Activated CD4-positive, CD25-positive, alpha-beta regulatory T cell treated with anti-CD3 and anti-CD28 coated beads, Interleukin-2, amount 50 U/mL, for 24 hours (primary cell): ENCODE measurements at regions not wholly inside any gene's neighbourhood (a gene's known extent, or its start where the extent isn't known, plus 50 kb on each side); places are given as distances from the start of the nearest gene placed in this dataset.
"Not testable (repeated sequence)": the region's sequence is repeated elsewhere in the genome, so short reads cannot be mapped to it uniquely, and the experiment has no call there.

Source experiments
- ATAC-seq, 2 donors: fragments of 150-1000 bp; cut with Tn5 transposase; one replicate each; pipeline ENCODE4 v1.10.0; 2021; ENCODE audit warnings: mild to moderate bottlenecking in 1 of 2, moderate library complexity in 1 of 2

GRCh38 chr2:111544006-111544405, 340.0 kb downstream of the ANAPC1 start:
- not testable (repeated sequence) for ATAC-seq

GRCh38 chr2:111545723-111546431, 338.1 kb downstream of the ANAPC1 start:
- ATAC-seq, result peak; percentile 78 to 81

GRCh38 chr2:111546578-111546977, 337.4 kb downstream of the ANAPC1 start:
- peak; percentile 61 for ATAC-seq

DNA sequence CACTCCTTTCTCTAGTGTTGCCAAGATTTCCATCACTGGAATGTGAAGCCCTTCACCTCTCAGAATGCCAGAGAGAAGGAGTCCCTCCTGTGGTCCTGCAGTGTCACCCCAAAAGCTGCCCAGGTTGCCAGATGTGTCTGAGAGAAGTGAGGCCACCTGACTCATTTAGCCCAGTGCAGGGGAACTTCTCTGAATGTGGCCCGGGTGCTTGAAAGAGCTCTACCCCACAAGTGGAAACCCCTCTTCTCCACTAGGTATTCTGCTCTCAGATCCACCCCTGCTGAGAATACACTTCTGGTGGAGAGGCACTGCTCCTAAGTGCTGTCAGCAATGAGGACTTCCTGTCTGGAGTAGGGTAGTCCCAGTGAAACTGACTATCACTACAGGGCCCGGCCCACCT, 334.8 kb downstream of the ANAPC1 start:
- peak; percentile 13 to 15 for ATAC-seq

GRCh38 chr2:111551428-111551827, 332.6 kb downstream of the ANAPC1 start:
- ATAC-seq, result not testable (repeated sequence)

- ATAC-seq, result not testable (repeated sequence)
Observed at GRCh38 chr2:111552625-111553024, 331.4 kb downstream of the ANAPC1 start.

DNA sequence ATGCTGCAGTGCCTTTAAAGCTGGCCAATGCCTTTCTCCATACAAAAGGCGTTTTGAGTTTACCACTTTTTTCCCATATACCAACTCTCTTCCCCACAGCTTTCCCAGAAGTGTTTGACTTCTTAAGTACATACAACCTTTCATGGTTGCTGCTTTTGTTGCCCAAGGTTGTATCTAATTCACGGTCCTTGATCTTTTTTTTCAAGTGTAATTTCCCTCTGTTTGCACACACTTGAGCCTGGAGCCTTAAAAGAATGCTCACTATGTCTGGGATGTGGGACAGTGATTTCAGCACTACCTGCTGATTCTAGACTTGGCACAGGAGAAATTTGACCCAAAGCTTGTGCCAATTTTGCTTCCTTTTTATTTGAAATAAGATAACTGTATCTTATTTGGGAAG, 324.7 kb downstream of the ANAPC1 start:
- ATAC-seq, result not testable (repeated sequence)

DNA sequence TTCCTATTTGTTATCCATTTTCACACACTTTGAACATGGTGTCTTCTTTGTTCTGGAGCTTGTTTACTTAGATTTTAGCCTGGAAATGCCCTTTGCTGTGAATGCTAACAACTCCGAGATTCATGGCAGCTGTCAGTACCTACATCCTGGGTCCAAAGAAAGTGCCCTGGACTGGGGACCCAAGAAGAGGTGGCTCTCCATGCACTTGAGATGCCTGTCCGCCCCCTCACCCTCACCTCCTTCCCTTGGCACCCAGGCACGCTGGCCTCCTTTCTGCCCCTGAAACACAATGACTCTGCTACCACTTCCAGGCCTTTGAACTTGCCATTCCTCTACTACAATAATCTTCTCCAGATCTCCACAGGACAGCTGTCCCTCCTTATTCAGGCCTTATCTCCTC, 324.2 kb downstream of the ANAPC1 start:
- not testable (repeated sequence) for ATAC-seq

DNA sequence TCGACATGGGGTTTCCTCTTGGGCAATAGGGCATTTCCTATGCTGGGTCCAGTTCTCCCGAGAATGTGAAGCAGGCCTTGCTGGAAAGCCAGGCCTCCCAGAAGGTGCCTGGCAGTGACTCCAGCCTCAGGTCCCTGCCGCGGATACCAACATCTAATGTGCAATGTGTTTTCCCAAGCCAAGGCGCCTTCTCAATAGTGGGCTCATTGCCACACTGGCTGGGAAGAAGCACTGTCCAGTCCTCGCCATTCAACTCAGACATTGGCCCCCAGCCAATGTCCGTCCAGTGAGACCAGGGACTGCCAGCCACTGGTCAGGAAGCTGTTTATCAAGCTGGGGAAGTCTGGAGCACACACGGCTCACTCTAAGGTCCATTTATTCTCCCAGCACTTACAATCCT, 317.9 kb downstream of the ANAPC1 start:
- ATAC-seq, result not testable (repeated sequence)

DNA sequence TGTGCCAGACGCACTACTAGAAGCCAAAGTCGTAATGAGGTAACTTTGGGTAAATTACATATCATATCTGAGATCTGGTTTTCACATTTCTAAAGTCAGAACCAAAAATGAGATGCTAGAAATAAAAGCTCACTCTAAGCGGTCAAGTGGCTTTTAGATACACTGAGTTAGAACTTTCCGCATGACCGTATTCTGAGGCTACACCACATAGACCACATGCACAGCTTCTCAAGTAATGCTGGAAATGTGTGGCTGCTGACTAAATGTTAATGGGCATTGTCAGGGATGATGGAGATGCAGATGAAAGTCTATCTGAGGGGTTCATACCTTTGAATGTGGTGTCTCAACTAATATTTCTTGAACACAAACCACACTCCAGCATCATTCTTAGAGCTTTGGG, 316.8 kb downstream of the ANAPC1 start:
- not testable (repeated sequence) for ATAC-seq

DNA sequence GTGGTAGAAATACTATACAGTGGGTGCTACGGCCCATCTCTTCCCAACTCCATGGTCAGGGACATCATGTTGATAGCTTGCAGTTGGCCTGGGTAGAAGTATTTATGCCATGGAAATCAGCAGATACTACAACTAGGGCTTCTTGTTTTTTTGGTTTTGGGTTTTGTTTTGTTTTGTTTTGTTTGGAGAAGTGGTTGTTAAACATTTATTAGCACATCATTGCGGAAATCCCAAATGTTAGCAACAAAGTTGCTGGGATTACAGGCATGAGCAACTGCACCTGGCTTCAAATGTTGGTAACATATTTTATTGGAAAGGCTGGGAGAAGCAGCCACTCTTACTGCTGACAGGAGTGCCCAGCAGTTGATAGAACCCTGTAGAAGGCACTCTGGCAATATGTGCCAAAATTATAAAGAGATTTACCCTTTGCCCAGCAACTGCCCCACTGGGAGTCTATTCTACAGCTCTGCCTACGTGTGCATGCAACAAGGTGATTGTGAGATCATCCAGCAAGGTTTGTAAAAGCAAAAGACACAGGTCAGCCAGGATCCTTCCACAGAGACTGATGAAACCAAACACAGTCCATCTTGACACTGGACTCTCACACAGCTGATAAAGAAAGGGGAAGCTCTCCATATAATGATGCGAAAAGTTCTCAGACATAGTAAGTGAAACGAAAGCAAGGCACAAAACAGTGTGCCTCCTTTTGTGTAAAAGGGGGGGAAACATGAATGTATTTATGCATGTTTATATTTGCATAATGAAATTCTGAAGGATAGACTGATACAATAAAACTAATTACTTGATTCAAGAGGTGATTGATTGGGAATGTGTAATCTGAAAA, 314.4 kb downstream of the ANAPC1 start:
- not testable (repeated sequence) for ATAC-seq

DNA sequence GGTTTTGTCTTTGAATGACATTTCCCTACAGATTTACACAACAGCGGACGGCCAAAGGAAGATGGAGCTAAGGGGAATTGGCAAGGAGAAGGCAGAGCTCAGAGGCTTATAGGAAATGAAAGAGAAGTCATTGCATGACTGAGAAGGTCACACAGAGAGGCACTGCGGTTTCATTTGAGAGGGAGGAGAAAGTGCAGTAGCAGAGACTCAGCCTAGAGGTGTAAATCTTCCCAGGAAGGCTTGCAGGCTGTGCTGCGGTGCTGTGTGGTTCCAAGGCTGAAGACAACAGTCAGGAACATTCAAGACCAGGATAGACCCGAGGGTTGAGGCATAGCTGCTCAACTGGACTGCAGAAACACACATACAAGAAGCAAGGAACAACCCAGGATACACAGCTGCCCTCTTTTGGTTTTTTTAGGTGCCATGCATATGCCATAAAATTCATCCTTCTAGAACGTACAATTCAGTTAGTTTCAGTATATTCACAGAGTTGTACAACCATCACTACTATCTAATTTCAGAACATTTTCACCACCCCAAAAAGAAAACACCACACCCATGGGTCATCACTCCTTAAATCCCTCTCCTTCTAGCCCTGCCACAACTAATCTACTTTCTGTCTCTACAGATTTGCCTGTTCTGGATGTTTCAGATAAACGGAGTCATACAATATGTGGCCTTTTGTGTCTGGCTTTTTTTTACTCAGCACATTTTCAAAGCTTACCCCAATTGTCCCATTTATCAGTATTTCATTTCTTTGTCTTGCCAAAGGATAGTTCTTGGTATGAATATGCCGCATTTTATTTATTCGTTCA, 313.5 kb downstream of the ANAPC1 start:
- ATAC-seq, result peak; percentile 97 to 98

DNA sequence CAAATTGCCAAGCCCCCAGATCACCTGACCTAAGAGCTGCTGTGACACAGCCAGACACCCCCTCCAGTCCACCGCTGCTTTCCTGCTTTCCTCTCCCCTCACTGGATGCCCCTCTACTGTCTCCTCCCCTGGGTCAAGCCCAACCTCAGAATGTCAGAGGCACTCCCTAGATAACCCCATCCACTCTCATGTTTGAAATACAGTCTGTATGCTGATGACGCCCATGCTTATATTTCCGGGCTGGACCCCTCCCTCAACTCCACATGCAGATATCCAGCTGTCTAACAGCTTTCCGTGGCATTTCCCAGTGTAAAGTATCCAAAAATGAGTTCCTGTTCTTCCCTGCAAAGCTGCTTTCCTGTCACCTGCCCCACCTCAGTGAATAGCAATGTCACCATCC, 309.2 kb downstream of the ANAPC1 start:
- not testable (repeated sequence) for ATAC-seq

- ATAC-seq, result not testable (repeated sequence)
Observed at GRCh38 chr2:111577154-111577885, 306.7 kb downstream of the ANAPC1 start.

GRCh38 chr2:111579500-111580134, 304.4 kb downstream of the ANAPC1 start:
- ATAC-seq, result not testable (repeated sequence)

DNA sequence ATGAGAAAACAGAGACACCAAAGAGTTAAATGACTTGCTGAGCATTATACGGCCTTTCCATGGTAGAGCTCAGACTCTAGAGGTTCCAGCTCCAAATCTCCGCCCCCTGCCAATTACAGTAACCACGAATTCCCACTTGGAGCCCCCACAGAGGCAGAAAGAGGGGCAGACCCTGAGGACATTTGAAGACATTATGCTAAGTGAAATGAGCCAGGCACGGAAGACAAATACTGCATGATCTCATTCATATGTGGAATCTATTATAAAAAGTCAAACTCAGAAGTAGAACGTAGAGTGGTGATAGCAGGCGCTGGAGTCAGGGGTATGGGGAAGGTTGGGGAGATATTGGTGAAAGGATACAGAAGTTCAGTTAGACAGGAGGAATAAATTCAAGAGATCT, 303.4 kb downstream of the ANAPC1 start:
- not testable (repeated sequence) for ATAC-seq

- not testable (repeated sequence) for ATAC-seq
Observed at GRCh38 chr2:111582090-111582489, 301.9 kb downstream of the ANAPC1 start.

DNA sequence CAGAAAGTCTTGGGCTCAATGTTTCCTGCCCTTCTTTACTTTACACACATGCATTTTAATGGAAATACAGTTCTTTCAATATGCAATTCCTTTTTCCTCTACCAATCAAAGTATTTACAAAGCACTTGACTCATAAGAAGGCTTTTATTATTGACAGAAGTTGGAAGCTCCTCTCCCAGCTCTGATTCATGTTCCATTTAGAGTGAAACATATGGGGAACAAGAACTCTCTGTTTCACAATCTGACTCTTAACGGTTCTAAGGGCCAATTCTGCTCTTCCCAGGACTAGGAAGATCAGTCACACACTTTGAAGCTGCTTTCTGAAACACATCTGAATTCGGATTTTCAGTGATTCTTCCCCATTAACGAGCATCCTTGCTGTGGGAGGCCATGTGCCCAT, 300.5 kb downstream of the ANAPC1 start:
- not testable (repeated sequence) for ATAC-seq

GRCh38 chr2:111584540-111584939, 299.5 kb downstream of the ANAPC1 start:
- ATAC-seq, result not testable (repeated sequence)

- ATAC-seq, result not testable (repeated sequence)
Observed at GRCh38 chr2:111584950-111585349, 299.0 kb downstream of the ANAPC1 start.

DNA sequence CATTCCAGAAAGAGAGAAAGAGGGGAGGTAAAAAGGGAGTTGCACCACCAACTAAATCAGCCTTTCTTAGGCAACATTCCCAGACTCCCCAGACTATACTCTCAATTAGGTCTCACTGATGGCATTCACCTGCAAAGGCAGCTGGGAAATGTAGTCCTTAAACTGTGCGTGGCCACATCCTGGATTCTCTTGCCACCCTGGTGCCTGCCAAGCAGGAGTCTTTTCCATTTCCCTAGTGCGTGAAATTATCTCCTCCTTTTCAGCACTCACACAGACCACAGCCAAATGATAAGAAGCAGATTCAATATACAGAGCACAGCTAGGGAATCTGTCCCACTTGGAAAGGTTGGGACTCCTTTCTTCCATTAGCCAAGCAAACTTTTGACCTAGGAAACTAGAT, 298.0 kb downstream of the ANAPC1 start:
- not testable (repeated sequence) for ATAC-seq

- ATAC-seq, result not testable (repeated sequence)
Observed at GRCh38 chr2:111595072-111595471, 288.9 kb downstream of the ANAPC1 start.
